GM11168 (cell line): ENCODE measurements at regions not wholly inside any gene's neighbourhood (a gene's known extent, or its start where the extent isn't known, plus 50 kb on each side); places are given as distances from the start of the nearest gene placed in this dataset.
"Not testable (repeated sequence)": the region's sequence is repeated elsewhere in the genome, so short reads cannot be mapped to it uniquely, and the experiment has no call there.

Experiments used
- in situ Hi-C: fragments of 300-500 bp; cut with MboI; formaldehyde crosslinking; loops from one replicate; pipeline ENCODE4 v1.12.0; 2022; ENCODE audit warnings: low sequenced_read_pairs; ENCODE audit not compliant: unreplicated experiment

DNA sequence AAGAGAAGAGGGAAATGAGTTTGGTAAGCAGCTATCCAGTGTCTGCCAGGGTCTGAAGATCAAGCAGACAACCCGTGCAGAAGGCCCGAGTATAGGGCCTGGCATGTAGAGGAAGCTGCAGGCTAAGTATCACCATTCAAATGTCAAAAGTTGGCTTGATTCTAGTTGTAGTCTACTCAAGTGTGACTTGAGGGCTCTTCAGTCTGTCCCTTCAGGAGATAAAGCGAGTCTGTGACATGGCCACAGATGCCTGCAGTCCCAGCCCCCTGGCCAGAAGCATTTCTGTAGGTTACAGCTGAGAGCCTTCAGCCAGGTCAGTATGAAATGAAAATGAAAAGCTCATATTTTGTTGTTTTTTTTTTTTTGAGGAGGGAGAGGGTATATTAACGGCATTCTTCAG lies 97.8 kb upstream of the EEPD1 start:
- in situ Hi-C loops, result no loop called here

DNA sequence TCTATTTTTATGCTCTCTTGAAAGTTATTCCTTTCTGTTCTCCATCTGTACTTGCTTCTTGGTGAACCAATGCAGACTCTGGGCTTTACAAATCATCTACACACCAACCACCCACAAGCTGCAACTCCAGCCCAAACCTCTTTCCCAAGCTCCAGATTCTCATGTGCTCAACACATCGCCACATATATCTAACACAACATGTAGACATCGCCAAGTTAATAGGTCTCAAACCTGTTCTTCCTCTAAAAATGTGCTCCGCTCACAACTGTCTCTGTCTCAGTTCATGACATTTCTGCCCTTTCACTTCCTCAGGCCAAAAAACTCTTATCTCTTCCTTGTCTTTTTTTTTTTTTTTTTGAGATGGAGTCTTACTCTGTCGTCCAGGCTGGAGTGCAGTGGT lies 95.7 kb upstream of the EEPD1 start:
- in situ Hi-C loops, result no loop called here

DNA sequence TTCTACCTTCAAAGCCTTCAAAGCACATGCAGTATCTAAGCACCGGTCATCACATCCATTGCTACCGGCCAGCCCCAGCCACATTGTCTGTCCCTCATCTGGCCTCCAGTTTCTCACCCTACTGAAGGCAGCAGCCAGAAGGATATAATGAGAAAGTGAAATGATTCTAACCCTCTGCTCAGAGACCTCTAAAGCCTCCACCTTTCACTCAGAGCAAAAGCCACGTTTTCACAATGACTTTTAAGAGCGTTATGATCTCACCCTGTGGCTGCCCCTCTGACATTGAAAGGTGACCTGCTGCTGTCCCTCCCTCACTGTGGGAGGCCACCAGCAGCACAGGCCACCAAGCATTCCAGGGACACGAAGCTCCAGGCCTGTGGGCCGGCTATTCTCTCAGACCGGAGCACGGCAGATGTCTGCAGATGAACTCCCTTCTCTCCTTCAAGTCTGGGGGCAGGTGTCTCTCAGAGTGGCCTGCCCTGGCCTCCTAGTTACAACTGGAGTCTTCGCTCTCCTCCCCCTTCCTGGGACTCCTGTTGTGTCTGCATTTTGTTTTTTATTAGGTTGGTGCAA lies 94.9 kb upstream of the EEPD1 start:
- in situ Hi-C loops, result no loop called here

DNA sequence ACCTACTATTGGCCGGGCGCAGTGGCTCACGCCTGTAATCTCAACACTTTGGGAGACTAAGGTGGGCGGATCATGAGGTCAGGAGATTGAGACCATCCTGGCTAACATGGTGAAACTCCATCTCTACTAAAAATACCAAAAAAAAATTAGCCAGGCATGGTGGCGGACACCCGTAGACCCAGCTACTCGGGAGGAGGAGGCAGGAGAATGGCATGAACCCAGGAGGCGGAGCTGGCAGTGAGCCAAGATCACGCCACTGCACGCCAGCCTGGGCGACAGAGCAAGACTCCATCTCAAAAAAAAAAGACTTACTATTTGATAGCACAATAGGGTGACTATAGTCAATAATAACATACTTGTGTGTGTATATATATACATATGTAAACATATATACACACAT lies 92.7 kb upstream of the EEPD1 start:
- in situ Hi-C loops, result not testable (repeated sequence)

DNA sequence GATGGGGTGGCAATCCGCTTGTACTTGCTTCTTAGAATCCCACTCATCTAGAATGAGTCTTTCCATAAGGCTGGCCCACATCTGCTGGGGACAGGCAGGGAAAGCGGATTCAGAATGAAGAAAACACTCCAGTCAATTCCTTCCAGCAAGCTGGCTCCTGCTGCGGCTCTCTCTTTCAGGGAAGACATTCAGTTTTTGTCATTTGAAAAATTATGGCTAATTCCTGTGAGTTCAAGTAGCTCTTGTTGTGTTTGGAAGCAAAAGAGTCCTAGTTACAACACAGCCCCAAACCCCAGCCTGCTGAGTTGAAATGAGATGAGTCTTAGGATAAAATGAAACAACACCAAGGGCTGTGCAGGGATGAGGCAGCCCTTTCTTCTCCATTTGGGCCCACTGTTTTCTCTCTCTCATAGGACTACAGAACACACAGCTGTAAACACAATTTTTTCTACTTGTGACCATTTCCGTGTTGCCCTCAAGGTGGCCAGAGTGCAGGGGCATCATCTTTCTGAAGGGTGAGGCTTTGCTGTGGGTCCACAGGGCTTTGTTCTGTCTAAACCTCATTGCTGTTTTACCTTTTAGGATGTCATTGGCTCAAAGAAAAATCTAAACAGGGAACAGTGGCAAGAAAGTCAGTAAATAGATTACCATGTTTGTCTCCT lies 90.8 kb upstream of the EEPD1 start:
- in situ Hi-C loops, result no loop called here

DNA sequence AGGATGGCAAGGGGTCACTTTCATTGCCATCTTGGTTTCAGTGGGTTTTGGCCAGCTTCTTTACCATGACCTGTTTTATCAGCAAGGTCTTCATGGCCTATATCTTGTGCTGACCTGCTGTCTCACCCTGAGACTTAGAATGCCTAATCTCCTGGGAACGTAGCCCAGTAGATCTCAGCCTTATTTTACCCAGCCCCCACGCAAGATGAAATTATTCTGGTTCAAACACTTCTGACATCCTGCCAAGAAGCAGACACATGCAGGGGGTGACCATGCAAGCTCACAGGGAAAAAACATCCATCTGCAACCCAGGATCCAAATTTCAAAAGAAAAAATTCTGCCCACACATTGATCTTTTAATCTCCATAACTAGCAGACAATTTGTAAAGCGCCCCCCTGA lies 88.4 kb upstream of the EEPD1 start:
- in situ Hi-C loops, result no loop called here

DNA sequence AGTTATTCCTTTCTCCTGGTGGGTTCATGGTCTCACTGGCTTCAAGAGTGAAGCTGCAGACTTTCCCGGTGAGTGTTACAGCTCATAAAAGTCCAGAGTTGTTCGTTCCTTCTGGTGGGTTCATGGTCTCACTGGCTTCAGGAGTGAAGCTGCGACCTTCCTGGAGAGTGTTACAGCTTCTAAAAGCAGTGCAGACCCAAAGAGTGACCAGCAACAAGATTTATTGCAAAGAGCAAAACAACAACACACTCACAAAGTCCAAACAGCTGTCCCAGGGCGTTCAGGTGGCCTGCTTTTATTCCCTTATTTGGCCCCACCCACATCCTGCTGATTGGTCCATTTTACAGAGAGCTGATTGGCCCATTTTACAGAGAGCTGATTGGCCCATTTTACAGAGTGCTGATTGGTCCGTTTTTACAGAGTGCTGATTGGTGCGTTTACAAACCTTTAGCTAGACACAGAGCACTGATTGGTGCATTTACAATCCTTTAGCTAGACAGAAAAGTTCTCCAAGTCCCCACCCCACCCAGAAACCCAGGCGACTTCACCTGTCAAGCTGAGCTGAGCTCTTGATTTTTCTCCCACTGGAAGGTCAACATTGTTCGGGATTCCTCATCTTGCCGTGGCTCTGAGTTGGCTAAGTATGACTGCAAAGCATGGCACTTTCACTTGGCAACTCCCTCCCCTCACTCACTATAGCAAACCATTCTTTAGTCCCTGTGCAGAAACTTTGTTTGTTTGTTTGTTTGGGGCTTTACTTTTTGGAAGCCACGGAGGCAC lies 87.3 kb upstream of the EEPD1 start:
- in situ Hi-C loops, result not testable (repeated sequence)

DNA sequence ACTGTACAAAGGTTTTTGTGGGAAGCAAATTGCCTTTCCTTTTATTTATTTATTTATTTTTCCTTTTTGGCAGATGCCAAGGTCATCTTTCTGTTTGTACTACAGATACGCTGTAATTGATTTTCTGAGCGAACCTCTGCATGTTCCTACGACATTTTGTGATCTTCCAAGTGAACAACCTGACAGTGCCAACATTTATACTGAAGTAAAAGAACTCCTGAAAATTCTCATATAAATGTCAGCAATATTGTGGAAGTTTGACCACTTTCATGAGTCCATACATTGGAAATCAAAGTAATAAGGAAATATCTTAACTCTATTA lies 86.8 kb upstream of the EEPD1 start:
- in situ Hi-C loops, result no loop called here

DNA sequence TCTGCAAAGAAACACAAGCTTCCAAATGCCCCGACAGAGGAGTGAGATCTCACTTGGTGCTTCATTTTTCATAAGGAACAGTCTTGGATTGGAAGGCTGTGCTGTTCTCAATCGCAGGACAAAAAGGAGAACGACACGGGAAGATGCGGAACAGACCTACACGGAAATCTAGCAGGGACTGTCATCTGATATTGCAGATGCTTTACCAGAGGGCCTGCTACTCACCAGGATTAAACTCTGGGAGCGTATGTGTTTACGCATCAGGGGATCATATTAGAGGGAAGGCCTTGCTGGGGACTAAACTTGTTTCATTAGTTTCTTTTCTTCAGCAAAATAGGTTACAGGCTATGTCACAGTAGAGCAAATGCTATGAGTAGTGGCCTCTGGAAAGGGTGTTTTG lies 82.8 kb upstream of the EEPD1 start:
- in situ Hi-C loops, result no loop called here

DNA sequence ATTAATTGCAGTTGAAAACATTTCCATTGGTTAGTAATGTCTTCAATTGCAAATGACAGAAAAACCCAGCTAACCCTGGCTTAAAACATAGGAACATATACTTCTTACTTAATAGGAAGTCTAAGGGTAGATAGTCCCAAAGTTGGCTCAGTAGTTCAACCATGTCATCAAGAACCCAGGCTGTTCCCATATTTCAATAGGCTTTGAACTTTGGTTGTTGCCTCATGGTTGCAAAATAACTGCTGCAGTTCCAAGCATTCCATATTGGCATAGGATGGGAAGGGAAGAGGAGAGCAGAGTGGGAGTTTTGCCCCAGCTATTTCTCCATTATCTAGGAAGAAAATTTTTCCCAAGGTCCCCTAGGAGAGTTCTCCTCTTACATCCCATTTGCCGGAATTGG lies 81.4 kb upstream of the EEPD1 start:
- in situ Hi-C loops, result no loop called here

DNA sequence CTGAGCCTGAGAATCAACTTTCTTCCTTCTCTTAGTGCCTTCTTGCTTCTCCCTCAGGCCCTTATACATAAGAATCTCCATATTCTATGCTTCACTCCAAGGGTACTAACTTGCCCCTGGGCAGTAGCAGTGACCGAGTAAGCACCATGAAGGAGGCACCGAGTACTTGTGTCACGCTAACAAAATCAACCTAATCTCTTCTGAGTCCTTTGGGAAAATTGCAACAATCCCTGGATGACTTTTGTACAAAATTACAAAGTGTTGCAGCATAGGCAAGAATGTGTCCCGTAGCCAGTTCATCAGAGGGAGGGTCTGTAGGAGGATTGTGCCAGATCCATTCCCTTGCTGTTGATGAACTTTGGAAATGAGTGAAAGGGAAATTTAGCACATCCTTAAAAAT lies 80.4 kb upstream of the EEPD1 start:
- in situ Hi-C loops, result no loop called here

DNA sequence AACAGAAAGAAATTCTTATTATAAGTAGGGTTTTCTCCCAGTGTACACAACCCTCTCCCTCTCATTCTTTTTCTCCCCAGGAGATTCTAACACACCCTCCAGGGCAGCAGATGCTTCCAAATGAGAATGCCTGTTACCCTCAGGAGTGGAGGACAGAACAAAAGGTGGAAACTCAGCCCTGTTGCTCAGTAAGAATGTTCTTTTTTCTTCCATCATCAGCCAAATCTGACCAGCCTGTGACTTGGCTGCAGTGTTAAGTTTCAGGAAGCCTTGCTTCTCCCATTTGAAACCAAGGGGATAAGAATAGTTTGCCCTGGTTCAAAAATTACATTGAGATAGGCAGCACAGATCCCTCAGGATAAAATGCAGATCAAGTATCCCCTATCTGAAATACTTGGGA lies 77.5 kb upstream of the EEPD1 start:
- in situ Hi-C loops, result no loop called here

DNA sequence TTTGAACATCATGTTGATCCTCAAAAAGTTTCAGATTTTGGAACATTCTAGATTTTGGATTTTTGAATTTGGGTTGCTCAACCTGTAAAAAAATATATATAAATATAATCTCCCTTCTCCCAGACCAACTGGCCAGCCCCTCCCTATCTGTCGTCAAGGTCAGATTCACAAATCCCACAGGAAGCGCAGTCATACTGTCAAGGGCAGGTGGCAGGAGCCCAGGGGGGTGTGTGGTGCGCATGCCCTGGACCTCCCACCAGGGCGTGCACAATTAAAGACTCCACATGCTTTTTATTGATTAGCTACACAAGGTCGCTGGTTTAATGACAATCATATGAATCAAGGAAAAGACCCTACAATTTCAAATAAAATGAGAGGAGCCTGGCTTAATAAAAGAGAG lies 77.0 kb upstream of the EEPD1 start:
- in situ Hi-C loops, result no loop called here

DNA sequence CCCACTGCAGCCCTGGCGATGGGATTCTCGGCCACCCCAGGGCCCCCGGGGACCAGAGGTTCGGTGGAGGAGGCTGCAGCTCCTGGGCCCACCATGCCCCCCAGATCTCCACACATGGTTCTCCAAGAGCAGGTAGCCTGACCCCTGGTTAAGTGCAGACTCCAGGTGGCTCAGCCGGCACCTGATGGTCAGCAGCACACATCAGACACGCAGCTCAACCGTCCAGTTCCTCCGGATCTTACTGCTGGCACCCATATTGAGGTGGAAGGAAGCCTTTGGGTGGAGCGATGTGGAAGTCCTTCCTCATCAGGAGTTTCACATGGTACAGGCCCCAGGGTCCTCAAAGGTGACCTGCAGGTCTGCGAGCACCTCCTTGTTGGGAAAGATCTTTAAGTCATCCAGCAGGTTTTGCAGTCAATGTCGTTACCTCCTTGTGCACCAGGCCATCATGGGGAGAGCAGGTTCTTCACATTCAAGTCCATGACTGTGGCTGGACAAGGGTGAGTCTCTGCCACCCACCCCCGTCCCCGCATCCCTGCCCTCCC lies 74.2 kb upstream of the EEPD1 start:
- in situ Hi-C loops, result no loop called here

DNA sequence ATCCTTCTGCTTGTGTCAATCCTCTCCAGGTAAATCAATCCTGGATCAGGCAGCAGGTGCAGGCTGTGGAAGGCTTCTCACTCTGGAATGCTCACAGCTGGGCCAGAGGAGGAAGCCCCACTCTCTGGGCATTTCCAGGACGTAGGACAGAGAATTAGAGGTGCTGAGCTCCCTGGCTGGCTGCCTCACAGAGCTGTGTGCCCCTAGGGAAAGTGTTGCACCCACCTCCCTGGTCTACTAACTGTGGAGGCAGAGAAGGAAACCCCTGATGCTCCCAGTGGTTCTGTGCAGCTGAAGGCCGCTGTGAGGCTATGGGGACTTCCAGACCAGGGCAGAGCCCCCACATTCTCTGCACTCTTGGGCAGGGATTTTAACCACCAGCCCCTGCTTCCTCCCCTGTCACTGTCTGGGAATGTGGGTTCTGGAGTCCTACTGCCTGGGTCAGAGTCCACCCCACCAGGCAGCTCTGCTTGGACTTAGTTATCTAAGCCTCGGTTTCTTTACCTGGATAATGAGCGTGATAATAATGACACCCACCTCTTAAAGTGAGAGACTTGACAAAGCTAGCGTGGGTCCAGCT lies 73.5 kb upstream of the EEPD1 start:
- in situ Hi-C loops, result no loop called here

DNA sequence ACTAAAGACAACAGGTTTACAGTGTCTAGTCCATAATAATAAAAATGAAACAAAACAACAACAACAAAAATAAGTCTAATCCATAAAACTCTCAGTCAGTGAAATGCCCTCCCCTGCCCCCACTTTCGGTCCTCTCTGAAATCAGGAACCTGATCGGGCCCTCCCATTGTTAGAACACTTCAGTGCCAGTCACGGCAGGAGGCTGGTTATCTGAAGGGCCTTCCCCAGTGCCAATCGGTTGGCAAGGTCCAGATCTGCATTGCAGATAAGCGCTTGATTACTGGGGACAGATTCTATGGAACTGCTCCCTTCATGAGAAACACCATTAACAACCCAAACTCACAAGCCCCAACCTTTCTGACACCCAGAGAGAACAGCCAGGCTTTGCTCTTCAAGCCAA lies 72.2 kb upstream of the EEPD1 start:
- in situ Hi-C loops, result no loop called here

DNA sequence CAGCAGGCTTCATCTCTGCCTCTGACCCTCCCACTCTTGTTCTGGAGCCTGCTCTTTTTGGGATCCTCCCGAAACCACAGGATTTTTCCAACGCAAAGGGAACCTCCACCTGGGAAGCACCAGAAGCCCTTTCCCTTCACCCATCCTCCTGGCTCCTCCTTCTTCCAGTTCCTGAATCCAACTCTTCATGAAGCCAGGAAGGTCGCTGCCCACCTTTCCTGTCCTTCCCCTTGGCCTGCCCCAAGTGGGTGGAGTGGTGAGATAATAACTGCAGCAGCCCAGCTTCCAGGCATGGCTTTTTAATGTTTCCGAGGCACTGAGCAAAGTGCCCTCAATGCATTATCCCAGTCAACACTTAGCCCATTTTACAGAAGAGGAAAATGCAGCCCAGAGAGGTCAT lies 70.8 kb upstream of the EEPD1 start:
- in situ Hi-C loops, result no loop called here

DNA sequence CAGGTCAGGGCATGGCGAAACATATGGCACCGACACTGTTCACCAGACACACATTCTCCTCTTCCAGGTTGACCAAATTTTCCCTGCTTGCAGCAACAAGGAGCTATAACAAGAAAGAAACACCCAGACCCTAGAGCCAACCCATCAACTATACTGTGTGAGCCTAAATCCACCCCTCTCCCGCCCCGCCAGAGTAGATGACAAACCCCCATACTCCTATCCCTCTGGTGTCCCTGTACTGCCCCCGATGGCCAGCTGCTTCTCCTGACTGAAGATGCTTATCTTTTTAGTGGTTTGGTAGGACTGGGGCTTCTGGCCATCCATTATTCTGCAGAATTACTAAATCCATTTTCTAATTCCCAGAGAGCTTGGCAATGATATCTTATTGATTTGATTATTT lies 70.1 kb upstream of the EEPD1 start:
- in situ Hi-C loops, result no loop called here

DNA sequence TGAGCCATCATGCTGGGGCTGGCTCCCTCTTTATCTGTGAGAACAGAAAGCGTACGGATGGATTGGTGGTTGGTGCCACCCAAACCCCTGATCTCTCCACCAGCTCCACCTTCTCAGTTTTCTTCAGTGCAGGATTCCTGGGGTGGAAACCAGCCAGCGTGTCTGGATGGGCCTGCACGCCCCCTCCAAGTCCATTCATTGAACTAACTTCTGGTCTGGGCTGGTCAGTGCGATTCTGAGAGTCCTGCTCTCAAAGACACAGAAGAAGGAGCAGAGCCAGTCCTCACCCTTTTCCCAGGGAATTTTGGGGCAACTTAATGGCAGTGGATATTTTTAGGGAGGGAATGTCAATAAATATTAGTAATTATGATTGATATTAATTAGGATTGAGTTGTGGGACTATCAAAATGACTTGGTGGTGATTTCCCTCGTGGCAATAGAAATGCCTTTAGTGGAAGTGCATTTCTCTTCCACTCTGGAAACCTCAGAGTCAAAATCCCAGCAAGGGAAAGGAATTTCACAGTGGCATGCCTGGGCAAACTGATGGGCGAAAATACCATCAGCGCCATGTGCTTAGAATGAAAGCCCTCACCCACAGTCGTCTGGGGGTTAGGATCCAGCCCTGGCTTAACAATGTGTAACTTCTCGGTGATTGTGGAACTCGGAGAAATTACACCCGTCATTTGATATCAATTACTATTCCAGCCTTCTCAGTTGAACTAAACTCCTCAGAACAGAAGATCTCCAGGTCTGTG lies 69.3 kb upstream of the EEPD1 start:
- in situ Hi-C loops, result no loop called here

DNA sequence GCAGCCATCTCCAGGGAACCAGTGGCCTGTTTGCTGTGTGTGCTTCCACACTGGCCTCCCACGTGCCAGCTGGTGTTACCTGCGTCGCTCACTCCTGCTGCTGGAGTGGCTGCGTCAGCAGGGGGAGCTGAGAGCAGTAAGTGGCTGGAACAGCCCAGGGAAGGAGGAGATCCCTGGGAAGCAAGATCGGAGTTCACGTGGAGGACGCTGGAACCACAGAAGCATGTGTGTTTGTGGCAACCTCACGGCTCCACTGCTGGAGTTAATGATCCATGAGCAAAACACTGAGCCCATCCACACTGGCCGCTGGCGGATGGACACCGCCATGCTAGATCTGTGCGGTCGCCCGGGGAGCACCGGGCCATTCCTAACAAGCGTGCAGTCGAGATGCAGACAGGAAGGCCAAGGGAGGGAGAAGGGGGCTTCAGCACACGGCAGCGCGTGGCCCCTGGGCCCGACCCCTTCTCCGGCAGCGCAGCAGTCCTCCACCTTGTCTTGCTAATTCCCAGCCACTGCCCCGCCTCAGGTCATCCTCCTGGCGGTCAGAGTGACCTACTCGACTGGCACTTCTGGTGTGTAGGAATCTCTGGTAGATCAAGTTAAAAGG lies 68.5 kb upstream of the EEPD1 start:
- in situ Hi-C loops, result no loop called here
